Endothelial cell of hepatic sinusoid (primary cell): ENCODE measurements at regions not wholly inside any gene's neighbourhood (a gene's known extent, or its start where the extent isn't known, plus 50 kb on each side); places are given as distances from the start of the nearest gene placed in this dataset.

Source experiments
- in situ Hi-C: cut with HindIII; loops from 2 replicates; pipeline ENCODE4 v1.10.0; 2017; ENCODE audit warnings: low sequenced_read_pairs

DNA sequence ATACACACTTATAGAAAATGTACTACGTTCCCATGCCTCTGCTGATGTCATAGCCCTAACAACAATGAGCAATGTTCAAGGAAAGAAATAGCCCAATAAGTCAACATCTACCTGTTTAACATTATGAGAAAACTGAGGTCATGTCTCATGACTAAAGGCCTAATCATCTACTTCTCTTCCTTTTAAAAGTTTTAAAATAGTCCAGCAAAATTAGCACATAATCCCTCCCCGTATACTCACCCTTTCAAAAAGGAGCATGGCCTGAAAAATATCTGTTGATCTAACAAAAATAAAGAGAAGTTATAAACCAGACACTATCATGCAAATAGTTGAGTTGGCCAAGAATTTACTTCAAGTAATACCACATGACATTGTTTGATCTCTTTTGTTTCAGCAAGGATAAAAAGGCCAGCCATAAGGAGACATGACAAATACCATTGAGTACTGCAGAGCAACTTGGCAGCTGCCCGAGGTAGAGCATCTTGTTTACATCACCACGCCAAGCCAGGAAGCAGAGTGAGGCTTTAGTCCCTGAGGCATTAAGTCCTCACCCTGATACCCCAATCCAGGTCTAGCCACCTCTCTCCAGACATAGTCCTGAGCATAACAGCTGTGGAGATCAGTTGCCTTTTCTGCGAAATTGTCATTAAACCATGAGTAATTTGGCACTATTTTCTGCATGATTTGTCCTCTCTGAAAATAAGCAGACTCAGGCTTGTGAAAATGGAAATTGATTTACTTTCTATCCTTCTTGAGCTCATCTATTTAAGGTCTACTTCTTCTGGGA is 137.4 kb upstream of the ETAA1 start:
- in situ Hi-C loops: no loop called here

DNA sequence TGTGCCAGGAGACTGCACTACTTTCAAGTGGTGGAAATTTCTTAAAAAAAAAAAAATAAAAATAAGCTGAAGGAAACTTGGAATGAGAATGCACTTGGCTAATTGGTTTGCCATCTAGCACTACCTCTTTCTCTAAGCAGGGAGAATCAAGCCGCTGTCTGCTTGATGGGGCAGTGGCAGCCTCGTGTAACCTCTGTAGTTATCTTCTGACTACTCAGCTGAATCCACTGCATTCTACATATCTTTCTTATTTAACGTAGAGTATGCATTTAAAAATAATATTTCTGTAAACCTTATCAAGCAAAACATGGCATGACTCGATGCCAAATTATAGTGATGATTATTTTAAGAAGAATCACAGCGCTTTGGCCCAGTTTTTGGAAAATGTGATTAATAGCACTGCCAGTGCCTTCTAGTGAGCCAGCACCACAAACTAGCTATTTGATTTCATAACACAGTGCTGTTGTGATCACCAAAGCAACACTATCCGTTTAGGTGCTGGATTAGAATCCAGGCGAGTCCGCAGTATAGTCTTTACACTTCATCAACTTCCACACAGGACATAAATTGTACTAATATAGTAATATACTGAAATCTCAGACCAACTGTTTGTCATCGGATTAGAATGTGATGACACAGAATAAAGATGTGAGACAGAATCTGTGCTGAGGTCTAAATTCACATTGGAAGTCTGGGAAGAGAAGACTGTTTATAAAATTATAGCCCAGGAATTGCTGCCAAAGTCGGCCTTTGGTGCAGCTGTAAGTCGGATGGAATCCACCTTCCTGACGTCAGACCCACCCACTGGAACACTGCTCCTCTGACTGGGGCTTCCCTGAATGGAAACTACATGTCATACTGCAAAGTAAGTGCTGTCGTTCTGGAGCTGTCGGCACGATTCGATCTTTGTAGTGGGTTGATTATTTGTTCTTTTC is 136.5 kb upstream of the ETAA1 start:
- in situ Hi-C loops: no loop called here

DNA sequence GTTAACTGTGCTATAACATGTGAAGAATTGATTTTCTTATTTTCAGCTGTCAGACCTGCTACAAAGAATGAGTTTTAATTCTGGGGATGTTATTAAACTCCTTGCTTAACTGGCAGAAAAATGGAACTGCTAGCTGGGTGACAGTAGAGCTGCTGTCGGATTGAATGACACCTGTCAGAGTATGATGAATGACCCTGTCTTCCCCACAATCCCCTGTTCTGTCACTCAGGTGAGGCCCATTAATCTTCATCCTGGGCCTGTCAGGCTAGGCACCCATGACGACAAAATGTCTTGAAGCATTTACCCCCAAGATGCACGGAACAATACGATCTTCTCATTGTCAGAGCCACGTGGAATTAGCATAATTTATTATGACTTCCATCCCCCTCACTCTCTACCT is 129.9 kb upstream of the ETAA1 start:
- in situ Hi-C loops: no loop called here

DNA sequence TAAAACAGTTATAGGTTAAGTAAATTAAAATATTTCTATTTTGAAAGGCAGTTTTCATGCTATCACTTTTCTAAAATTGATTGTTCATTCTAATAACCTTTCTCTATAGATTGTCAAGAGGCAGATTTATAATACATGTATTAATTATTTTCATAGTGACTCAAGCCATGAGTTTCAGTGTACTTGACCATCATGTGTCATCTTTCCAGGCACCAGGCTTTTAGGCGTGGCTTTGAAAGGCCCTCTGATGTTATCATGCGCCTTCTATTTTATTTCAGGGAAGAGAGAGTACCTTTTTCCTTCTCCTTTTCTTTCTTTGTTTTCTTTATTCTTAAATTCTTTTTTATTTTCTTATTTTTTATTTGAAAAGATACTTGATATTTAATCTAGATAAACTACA is 128.3 kb upstream of the ETAA1 start:
- in situ Hi-C loops: no loop called here

DNA sequence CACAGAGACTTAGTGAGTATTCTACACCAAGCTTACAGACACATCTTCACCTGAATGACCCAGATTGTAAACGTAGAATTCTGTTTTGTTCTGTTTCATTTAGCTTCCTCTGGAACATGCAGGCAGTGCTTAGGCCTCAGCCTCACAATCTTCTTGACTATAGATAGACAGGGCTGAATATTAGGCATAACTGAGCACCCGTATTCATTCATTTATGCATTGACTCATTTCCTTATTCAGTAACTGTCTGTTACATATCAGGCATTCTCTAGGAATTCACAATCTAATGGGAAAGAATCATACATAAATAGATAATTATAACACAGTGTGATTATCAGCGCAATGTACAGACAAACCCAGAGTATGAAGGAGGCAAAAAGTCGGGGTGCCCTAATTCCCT is 124.9 kb upstream of the ETAA1 start:
- in situ Hi-C loops: no loop called here

DNA sequence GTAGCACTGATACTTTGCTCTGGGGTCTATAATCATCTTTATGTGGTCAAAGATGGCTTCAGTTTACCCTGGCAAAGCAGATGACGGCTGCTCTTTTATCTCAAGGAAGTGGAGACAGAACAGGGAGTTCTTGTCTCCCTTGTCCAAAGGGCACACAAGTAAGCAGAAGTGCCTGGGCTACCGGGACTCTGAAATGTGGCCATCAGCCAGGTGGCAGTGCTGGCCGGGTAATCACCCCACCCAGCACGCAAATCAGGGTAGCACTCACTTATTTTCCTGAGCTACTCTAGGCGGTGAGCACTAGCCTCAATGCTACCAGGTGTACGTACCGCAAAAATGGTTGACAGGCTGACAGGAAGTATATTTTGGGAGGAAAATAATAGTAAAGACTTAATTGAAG is 119.7 kb upstream of the ETAA1 start:
- in situ Hi-C loops: no loop called here

DNA sequence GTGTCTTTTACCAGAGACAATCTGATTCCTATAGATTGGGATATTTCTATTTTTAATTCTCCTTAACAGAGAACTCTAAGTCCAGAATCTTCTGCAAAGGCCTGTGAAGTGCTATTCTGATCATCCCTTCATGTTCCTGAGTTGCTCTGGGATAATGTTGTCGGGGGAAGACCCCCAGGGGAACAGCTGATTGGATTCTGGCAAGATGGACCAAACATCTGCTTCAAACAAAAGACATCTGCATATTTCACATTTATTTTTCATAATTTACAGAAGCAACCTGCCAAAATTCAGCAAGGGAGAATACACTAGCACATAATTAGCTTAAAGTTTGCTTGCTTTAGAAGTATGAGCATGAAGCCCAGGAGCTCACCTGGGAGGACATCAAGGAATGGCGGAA is 116.0 kb upstream of the ETAA1 start:
- in situ Hi-C loops: no loop called here

DNA sequence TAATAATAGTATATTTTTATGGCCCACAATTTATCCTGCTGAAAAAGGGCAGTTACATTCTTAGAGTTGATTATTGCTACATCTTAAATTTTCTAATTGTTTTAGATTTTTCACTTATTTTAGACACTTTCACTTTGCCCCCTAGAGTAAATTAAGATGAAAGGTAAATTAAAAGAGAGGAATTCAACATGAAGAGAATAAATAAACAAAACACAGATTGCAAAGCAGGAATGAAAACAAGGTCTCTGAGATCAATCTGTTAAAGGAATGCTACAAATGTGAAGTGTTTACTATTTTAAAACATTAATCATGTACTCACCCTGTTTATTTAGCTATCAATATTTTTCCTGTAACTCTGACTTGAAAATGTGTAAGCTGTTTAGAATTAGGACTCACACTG is 113.5 kb upstream of the ETAA1 start:
- in situ Hi-C loops: no loop called here

DNA sequence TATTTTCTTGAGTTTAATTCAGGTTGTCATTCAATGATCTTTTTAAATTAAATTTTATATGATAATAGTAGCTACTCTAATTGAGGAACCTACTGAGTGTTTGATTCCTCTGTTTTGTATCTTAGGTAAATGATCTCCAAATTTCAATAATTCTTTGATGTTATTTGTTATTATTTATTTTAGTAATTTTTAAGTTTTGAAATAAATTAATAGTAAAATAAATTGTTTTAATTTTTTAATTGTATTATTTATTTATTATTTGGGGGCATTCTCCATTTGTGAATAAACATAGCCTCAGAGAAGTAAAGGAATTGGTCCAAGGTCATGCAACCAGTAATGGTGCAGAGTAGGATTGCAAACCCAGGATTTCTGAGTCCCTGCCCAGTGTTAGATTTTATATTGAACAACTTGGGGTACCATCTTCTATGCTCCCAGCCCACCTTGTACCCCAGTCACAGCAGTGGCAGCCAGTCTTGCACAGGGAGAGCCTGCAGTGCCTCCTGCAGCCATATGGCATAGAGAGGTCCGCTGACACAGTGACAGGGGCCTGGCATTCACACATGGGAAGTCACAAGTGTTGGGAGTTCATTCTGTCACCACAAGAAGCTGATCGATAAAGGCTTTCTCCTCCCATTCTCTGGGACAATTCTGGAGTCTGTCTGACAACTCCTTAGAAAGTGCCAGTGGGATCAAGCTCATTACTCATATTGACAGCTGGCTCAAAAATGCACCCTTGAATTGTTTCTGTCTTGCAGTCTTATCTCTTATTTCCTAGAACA is 110.0 kb upstream of the ETAA1 start:
- in situ Hi-C loops: no loop called here

DNA sequence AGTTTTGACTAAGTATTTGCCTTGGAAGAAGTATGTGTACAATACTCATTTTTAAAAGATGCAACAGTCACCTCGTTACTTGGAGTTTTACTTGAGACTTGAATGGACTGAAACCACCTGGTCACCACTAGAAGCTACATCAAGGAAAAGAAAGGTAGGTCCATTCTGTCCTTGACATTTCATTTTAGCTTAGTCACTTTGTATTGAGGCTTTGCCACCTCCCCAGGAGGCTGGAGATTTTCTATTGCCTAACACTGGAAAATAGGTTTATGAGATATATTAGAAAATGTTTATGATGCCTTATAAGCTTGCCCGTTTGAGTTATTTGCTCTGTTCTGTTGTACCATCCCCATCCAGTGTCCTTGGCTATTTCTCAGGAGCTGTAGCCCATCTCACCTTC is 107.9 kb upstream of the ETAA1 start:
- in situ Hi-C loops: no loop called here

DNA sequence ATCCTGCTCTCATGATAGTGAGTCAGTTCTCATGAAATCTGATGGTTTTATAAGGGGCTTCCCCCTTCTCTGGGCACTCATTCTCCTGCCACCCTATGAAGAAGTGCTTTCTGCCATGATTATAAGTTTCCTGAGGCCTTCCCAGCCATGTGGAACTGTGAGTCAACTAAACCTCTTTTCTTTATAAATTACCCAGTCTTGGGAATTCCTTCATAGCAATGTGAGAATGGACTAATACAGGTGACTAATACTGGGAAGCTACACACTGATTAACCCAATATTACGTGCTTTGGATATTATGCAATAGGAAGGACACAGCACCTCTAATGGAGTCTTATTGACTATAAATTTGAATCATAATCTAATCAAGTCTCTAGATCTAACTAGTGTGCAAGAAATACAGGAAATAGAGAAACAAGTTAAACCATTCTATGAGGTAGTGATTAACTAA is 107.2 kb upstream of the ETAA1 start:
- in situ Hi-C loops: no loop called here

DNA sequence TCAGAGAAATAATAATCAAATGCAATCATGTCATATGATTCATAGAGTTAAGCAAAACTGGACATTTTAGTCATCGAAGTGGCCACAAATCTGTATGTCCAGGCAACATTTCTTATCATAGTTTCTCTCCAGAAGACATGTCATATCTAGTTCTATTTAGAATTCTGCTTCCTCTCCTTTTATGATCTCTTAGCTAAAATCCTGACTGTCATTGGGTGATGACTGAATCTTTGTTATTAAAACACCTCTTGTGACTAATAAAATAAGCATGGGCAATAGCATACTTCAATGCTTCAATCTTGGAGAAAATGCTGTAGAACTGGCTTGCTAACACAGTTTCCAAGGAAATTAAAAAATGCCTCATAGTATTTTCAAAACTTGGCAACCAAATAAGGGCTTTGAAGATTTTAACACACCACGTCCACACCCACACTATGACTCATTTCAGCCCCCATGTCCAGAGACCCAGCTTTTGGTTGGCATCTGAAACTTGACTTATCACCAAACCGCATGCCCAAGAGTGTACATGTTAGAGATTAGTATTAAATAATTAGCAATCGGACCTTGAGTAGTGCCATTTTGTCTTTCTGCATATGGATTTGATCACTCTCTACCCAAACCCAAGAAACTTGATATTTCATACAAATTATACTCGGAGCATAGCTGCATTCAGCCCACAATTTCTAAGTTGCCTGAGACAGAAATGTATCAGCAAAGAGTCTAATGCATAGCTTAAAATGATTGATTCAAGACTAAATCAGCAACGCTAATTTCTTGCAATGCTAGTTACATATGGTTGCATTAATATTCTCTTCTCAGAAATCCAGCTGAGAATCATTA is 106.5 kb upstream of the ETAA1 start:
- in situ Hi-C loops: no loop called here

DNA sequence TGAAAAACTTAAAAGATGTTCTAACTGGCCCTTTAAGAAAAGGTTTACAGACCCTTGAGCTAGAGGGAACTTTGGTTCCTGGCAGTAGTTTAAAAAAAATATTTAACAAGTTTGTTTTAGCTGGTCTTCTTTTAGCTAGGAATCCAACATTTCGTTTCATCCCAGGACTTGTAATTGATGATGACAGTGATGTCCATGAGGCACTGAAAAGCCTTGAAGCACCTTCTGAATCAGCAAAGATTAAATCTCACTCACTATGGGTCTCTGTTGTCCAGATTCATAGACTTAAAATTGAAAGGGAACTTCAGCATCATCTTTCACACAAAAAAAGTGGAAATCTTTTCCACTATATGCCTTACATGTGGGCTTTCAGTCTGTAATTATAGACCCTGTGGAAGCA is 102.9 kb upstream of the ETAA1 start:
- in situ Hi-C loops: no loop called here

DNA sequence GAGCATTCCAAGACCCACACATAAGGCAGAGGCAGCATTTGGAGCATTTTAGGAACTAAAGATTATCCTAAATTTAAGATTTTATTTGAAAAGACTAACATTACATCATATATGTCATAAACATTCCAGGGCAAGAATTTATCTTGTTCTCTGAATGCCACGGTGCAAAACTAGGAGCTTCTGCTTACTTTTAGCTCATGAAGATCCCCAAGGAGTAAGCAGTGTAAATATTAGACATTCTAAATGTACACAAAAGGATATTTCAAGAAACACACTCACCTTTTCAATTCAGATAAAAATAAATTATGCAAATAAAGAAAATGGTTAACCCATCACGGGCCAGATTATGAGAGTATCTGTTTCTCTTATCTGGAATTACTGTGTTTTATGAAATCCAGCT is 101.7 kb upstream of the ETAA1 start:
- in situ Hi-C loops: no loop called here

DNA sequence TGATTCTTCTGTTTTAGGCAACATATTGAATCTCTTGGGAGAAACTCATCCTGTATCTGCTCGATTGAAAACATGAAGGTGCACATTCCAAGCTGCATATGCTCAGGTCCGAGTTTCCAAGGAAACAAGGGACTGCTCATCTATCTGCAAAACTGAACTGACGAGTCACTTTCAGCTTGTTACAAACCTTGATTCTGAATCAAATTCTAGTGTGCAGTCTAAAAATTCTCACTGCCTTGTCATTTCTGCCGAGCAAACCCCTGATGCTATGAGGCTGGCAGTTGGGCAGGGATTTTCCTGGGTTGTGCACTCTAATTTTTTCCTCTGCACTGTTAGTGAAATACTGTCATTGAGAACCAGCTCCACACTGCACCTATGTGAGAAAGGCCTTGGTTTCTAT is 101.3 kb upstream of the ETAA1 start:
- in situ Hi-C loops: no loop called here

DNA sequence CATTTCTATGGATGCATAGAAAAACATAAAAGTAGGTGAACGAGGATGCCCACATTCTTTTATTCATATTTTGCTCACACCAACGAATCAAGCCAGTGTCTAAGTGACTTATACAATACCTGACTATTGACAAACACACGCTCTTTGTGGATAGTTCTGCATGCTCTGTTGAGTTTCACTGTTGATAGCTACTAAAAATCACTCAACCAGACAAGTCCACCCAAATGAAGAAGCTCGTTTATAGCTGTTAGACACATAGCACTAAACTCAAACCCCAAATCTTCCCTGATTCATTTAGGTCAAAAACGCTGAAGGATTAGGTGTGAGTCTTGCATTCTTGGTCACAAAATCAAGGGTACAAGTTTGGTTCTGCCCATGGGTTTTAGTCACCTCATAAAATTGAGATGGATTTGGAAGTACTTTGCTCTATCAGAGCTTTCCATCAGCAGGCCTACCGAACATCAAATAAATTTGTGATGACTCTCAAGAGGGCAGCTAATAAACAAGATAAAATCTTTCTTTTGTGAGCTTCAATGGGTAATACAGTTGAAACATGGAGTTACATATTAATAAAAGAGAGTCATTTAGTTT is 92.7 kb upstream of the ETAA1 start:
- in situ Hi-C loops: no loop called here

DNA sequence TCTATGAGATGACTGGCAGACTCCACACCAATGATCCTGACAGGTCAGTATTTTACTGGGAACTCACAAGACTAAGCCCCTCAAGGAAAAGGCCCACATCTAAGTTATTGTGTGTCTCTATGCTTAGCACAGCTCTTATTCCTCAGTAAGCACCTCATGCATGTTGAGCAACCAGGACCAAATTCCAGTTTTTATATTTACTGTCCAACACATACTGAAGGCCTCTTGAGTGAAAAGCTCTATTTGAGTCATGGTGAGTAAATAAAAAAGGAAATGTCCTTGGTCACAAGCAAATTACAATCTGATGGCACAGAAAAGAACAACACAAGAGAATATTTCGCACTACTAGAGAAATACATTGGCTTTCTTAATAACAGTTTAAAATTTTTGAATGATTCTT is 87.9 kb upstream of the ETAA1 start:
- in situ Hi-C loops: no loop called here

DNA sequence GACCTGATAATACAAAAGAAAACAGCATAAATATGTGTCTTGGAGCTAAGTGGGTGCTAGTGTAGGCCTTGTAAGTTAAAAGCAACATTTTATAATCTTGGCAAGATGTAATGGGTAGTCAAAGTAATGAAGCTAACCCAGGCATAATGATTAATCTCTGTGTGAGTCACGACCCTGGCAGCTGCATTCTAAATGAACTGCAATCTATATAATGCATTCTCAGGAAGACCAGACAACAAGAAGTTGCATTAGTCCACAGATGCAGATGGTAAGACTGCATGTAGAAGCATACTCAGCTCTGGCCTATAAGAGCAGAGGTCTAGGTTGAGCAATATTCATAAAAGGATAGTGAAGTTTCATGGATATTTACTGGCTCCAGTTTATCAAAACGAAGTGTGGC is 85.6 kb upstream of the ETAA1 start:
- in situ Hi-C loops: no loop called here

DNA sequence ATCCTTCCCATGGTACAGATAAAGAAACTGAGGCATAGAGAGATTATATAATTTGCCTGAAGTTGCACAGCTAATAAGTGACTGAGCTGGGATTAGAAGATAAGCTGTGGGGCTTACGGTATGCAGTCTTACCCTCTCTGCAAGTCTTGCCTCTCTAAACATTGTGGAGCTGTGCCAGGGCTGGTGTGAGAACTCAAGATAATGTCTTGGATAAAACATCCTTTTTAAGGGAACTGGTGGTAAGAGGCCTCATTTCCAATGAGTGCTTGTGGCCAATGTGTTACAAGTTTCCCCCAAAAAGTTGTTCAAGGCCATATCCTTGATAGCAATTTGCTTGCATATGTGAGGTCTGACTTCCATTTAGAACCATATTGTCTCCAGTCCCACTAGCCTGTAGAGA is 84.3 kb upstream of the ETAA1 start:
- in situ Hi-C loops: no loop called here

DNA sequence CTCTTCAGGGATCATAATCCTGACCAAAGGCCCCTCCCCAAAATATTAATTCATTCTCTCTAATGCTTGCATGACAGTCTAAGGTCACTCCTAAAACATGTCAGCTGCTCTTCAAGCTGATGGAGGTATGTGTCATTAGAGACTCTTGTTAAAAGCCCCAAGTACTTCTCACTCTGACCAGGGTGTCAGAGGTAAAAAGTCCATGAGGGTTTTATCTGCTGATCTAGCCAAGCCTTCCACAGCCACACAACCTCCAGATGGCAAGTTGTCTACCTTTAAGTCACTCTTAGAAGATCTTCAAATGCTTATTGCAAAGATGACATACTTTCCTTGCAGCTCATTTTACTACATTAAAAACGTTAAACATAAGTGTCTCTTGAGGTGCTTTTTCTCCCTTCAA is 83.6 kb upstream of the ETAA1 start:
- in situ Hi-C loops: no loop called here
